AG10803 (cell line): ENCODE measurements at regions not wholly inside any gene's neighbourhood (a gene's known extent, or its start where the extent isn't known, plus 50 kb on each side); places are given as distances from the start of the nearest gene placed in this dataset.

ENCODE experiments used
- DNase-seq: peaks from one replicate; pipeline ENCODE4 v3.0.0; 2010; ENCODE audit warnings: low read depth
- H3K4me3 ChIP-seq: 2 replicates; pipeline ENCODE4 v1.5.1; 2011; ENCODE audit warnings: mild to moderate bottlenecking, low read length, control low read depth
- CTCF ChIP-seq: conservative IDR thresholded peaks from 2 replicates; pipeline ENCODE4 v1.5.1; 2011; ENCODE audit warnings: mild to moderate bottlenecking, low read length, control low read depth, inconsistent platforms

- no peak for DNase-seq
- H3K4me3 ChIP-seq = no peak overlapping the region
- TF ChIP-seq CTCF = no peak
Measured at GRCh38 chr1:56068210-56068609, 511.2 kb downstream of the PLPP3 start.

GRCh38 chr1:56065729-56066128 is 513.6 kb downstream of the PLPP3 start:
- no peak for TF ChIP-seq CTCF
- peak; percentile 84 for DNase-seq
- H3K4me3 ChIP-seq = no peak overlapping the region

- DNase-seq = peak; percentile 73
- H3K4me3 ChIP-seq = no peak overlapping the region
- no peak for TF ChIP-seq CTCF
Measured at GRCh38 chr1:56064705-56065104, 514.7 kb downstream of the PLPP3 start.

GRCh38 chr1:56063461-56063860 is 515.9 kb downstream of the PLPP3 start:
- no peak for DNase-seq
- no peak overlapping the region for H3K4me3 ChIP-seq
- TF ChIP-seq CTCF = no peak

- no peak for DNase-seq
- TF ChIP-seq CTCF = no peak
- H3K4me3 ChIP-seq = no peak overlapping the region
Measured at GRCh38 chr1:56062625-56063024, 516.7 kb downstream of the PLPP3 start.

- H3K4me3 ChIP-seq = no peak overlapping the region
- no peak for TF ChIP-seq CTCF
- DNase-seq = no peak
Measured at GRCh38 chr1:56061824-56062223, 517.5 kb downstream of the PLPP3 start.

GRCh38 chr1:56060906-56061305 is 518.5 kb downstream of the PLPP3 start:
- peak; percentile 81 for DNase-seq
- H3K4me3 ChIP-seq = no peak overlapping the region
- no peak for TF ChIP-seq CTCF
